ENCODE measurements at regions not wholly inside any gene's neighbourhood (a gene's known extent, or its start where the extent isn't known, plus 50 kb on each side); places are given as distances from the start of the nearest gene placed in this dataset.

- CTCF ChIA-PET = no interaction called here
- no peak for TF ChIP-seq CTCF (IDR thresholded peaks at IDR 0.05; ENCODE audit: control extremely low read depth, extremely low read depth, low read depth, missing control alignments)
- POLR2A ChIA-PET = no interaction called here
- no peak for DNase-seq (ENCODE audit: extremely low spot score)
Measured at GRCh38 chr15:39300451-39301153, 280.3 kb upstream of the THBS1 start.

GRCh38 chr15:39301589-39301999, 279.3 kb upstream of the THBS1 start:
- ChIA-PET POLR2A (no interaction called here), CTCF (no interaction called here)
- no peak for TF ChIP-seq CTCF (IDR thresholded peaks at IDR 0.05; ENCODE audit: control extremely low read depth, extremely low read depth, low read depth, missing control alignments)
- DNase-seq (ENCODE audit: extremely low spot score) = no peak

- ChIA-PET POLR2A (no interaction called here), CTCF (interaction anchor here (1.0 to 1.4 kb wide), 2 partner anchors 10 to 24 kb away, joined by 3 read pairs; no protein-coding TSS in a partner anchor)
- no peak for DNase-seq (ENCODE audit: extremely low spot score)
- TF ChIP-seq CTCF (IDR thresholded peaks at IDR 0.05; ENCODE audit: control extremely low read depth, extremely low read depth, low read depth, missing control alignments) = no peak
Measured at GRCh38 chr15:39302936-39303335, 277.9 kb upstream of the THBS1 start.

- CTCF ChIA-PET = interaction anchor here (1.4 kb wide), 1 partner anchor 95 kb away, joined by 3 read pairs; no protein-coding TSS in a partner anchor
Measured at GRCh38 chr15:39304201-39304841, 276.6 kb upstream of the THBS1 start.

GRCh38 chr15:39304931-39305728, 275.7 kb upstream of the THBS1 start:
- ChIA-PET CTCF (interaction anchor here (1.4 kb wide), 1 partner anchor 94 kb away, joined by 3 read pairs; no protein-coding TSS in a partner anchor), POLR2A (no interaction called here)
- no peak for DNase-seq (ENCODE audit: extremely low spot score)
- TF ChIP-seq CTCF (IDR thresholded peaks at IDR 0.05; ENCODE audit: control extremely low read depth, extremely low read depth, low read depth, missing control alignments) = no peak

More at GRCh38 chr15:39304201-39304841, 276.6 kb upstream of the THBS1 start:
- DNase-seq (ENCODE audit: extremely low spot score) = no peak
- TF ChIP-seq CTCF (IDR thresholded peaks at IDR 0.05; ENCODE audit: control extremely low read depth, extremely low read depth, low read depth, missing control alignments) = no peak
- POLR2A ChIA-PET = no interaction called here

- CTCF ChIA-PET = interaction anchor here (1.0 to 1.1 kb wide), 3 partner anchors 13 to 92 kb away, joined by 3 read pairs; no protein-coding TSS in a partner anchor
- TF ChIP-seq CTCF (IDR thresholded peaks at IDR 0.05; ENCODE audit: control extremely low read depth, extremely low read depth, low read depth, missing control alignments) = no peak
- no peak for DNase-seq (ENCODE audit: extremely low spot score)
- POLR2A ChIA-PET = no interaction called here
Measured at GRCh38 chr15:39310633-39311032, 270.2 kb upstream of the THBS1 start.

Data from GM10248 (cell line).